Liver (tissue), 7 donors: ENCODE measurements at regions not wholly inside any gene's neighbourhood (a gene's known extent, or its start where the extent isn't known, plus 50 kb on each side); places are given as distances from the start of the nearest gene placed in this dataset.

ENCODE experiments used
- DNase-seq: peaks from one replicate; pipeline ENCODE4 v3.0.0-alpha.2; 2017; ENCODE audit warnings: low spot score
- H3K27ac ChIP-seq, 2 donors: one replicate each; pipeline ENCODE4 v1.7.0; 2013; ENCODE audit warnings: inconsistent platforms in 2 of 2, low read length in 2 of 2, control low read depth in 1 of 2, low read depth in 1 of 2, mild to moderate bottlenecking in 1 of 2
- H3K27me3 ChIP-seq, 4 donors: one replicate each; pipeline versions ENCODE4 v1.6.1 to v1.7.0; 2013; ENCODE audit warnings: low read length in 3 of 4, inconsistent platforms in 1 of 4, mild to moderate bottlenecking in 1 of 4, moderate library complexity in 1 of 4; ENCODE audit not compliant: control insufficient read depth in 4 of 4, insufficient read depth in 4 of 4
- H3K36me3 ChIP-seq, 4 donors: one replicate each; pipeline versions ENCODE4 v1.6.1 to v1.7.0; 2013; ENCODE audit warnings: low read length in 3 of 4, mild to moderate bottlenecking in 3 of 4, low read depth in 1 of 4, moderate library complexity in 1 of 4; ENCODE audit not compliant: control insufficient read depth in 4 of 4, insufficient read depth in 3 of 4
- H3K4me1 ChIP-seq, 4 donors: one replicate each; pipeline versions ENCODE4 v1.6.1 to v1.7.0; 2013; ENCODE audit warnings: low read length in 3 of 4, mild to moderate bottlenecking in 3 of 4, moderate library complexity in 1 of 4; ENCODE audit not compliant: control insufficient read depth in 4 of 4, insufficient read depth in 4 of 4
- H3K4me3 ChIP-seq, 3 donors: one replicate each; pipeline versions ENCODE4 v1.6.1 to v1.7.0; 2013; ENCODE audit warnings: low read length in 3 of 3, control low read depth in 1 of 3, low read depth in 1 of 3, mild to moderate bottlenecking in 1 of 3
- H3K9ac ChIP-seq, 2 donors: one replicate each; pipeline ENCODE4 v1.7.0; 2013; ENCODE audit warnings: low read length in 2 of 2, mild to moderate bottlenecking in 2 of 2, moderate library complexity in 2 of 2, control low read depth in 1 of 2, low read depth in 1 of 2
- H3K9me3 ChIP-seq, 4 donors: one replicate each; pipeline versions ENCODE4 v1.6.1 to v1.7.0; 2013; ENCODE audit warnings: low read length in 3 of 4; ENCODE audit not compliant: control insufficient read depth in 4 of 4
- ATF3 ChIP-seq: IDR thresholded peaks from 2 replicates; pipeline ENCODE4 v1.6.1; 2016; ENCODE audit warnings: antibody characterized with exemption
- EGR1 ChIP-seq, 2 donors: IDR thresholded peaks; 2 replicates each; pipeline ENCODE4 v1.6.1; 2016 to 2018; ENCODE audit warnings: antibody characterized with exemption in 2 of 2, low read depth in 2 of 2
- FOXA1 ChIP-seq: IDR thresholded peaks from 2 replicates; pipeline ENCODE4 v1.6.1; 2016; ENCODE audit warnings: antibody characterized with exemption
- FOXA2 ChIP-seq: IDR thresholded peaks from 2 replicates; pipeline ENCODE4 v1.6.1; 2016; ENCODE audit warnings: antibody characterized with exemption
- GABPA ChIP-seq, 2 donors: IDR thresholded peaks in 1 of 2; conservative IDR thresholded peaks in 1 of 2; 2 replicates each; pipeline ENCODE4 v1.6.1; 2016; ENCODE audit warnings: antibody characterized with exemption in 2 of 2, mild to moderate bottlenecking in 1 of 2, moderate library complexity in 1 of 2
- HNF4A ChIP-seq, 2 donors: conservative IDR thresholded peaks; 2 replicates each; pipeline ENCODE4 v1.6.1; 2016; ENCODE audit warnings: antibody characterized with exemption in 2 of 2, mild to moderate bottlenecking in 2 of 2
- HNF4G ChIP-seq: IDR thresholded peaks from 2 replicates; pipeline ENCODE4 v1.6.1; 2016; ENCODE audit warnings: antibody characterized with exemption
- JUND ChIP-seq, 2 donors: IDR thresholded peaks; 2 replicates each; pipeline ENCODE4 v1.6.1; 2016; ENCODE audit warnings: antibody characterized with exemption in 2 of 2
- MAX ChIP-seq: IDR thresholded peaks from 2 replicates; pipeline ENCODE4 v1.6.1; 2016; ENCODE audit warnings: antibody characterized with exemption
- NR2F2 ChIP-seq: IDR thresholded peaks from 2 replicates; pipeline ENCODE4 v1.6.1; 2016; ENCODE audit warnings: antibody characterized with exemption
- RAD21 ChIP-seq, 2 donors: IDR thresholded peaks; 2 replicates each; pipeline ENCODE4 v1.6.1; 2016; ENCODE audit warnings: antibody characterized with exemption in 2 of 2, mild to moderate bottlenecking in 2 of 2
- REST ChIP-seq: IDR thresholded peaks from 2 replicates; pipeline ENCODE4 v1.6.1; 2016; ENCODE audit warnings: antibody characterized with exemption, mild to moderate bottlenecking
- RXRA ChIP-seq, 2 donors: IDR thresholded peaks; 2 replicates each; pipeline ENCODE4 v1.6.1; 2017 to 2018; ENCODE audit warnings: antibody characterized with exemption in 2 of 2, mild to moderate bottlenecking in 1 of 2
- YY1 ChIP-seq: IDR thresholded peaks from 2 replicates; pipeline ENCODE4 v1.6.1; 2016; ENCODE audit warnings: antibody characterized with exemption, mild to moderate bottlenecking
- ZBTB33 ChIP-seq: IDR thresholded peaks from 2 replicates; pipeline ENCODE4 v1.6.1; 2016; ENCODE audit warnings: antibody characterized with exemption
- WGBS: extraction: QIAGEN DNeasy Blood & Tissue Kit; methylation state at CpG from one replicate; pipeline ENCODE4 v1.1.7; 2013; 5-methylcytosine and 5-hydroxymethylcytosine counted together
- donor health status: healthy.
- donor health status: healthy.
- donor health status: healthy.
- donor health status: healthy.

GRCh38 chr10:62938672-62939071 is 122.5 kb upstream of the EGR2 start (continued):
- TF ChIP-seq REST (no peak), MAX (no peak), NR2F2 (no peak), FOXA2 (no peak), ATF3 (no peak), YY1 (no peak), RAD21 (IDR thresholded peaks at IDR 0.05) (no peak), EGR1 (IDR thresholded peaks at IDR 0.05; ENCODE audit: low read depth in 2 of 2) (no peak), GABPA (IDR thresholded peaks at IDR 0.05 in 1 of 2, conservative IDR thresholded peaks at IDR 0.05 in 1 of 2) (no peak)

GRCh38 chr10:62937674-62938073 is 121.5 kb upstream of the EGR2 start:
- H3K27me3 ChIP-seq: no peaks in the 10 kb centered on the region
- DNase-seq: no peak
- WGBS: 81% methylated on average over 6 of the region's 6 CpGs
- peaks cover 0 to 2% (median 0%) of the 10 kb centered on the region in 4 donors for H3K9me3 ChIP-seq
- H3K4me3 ChIP-seq: no peak overlapping the region
- no peaks in the 10 kb centered on the region for H3K36me3 ChIP-seq
- H3K9ac ChIP-seq: no peak overlapping the region
- TF ChIP-seq ZBTB33 (no peak), JUND (IDR thresholded peaks at IDR 0.05) (no peak), FOXA2 (no peak), FOXA1 (no peak), HNF4G (no peak)
- H3K27ac ChIP-seq: no peak overlapping the region
- no peaks in the 10 kb centered on the region for H3K4me1 ChIP-seq

GRCh38 chr10:62935022-62935421 is 118.9 kb upstream of the EGR2 start:
- Histone ChIP-seq H3K27ac (no peak overlapping the region), H3K36me3 (no peaks in the 10 kb centered on the region), H3K9me3 (peaks cover 0 to 2% (median 0%) of the 10 kb centered on the region in 4 donors), H3K27me3 (no peaks in the 10 kb centered on the region), H3K4me1 (no peaks in the 10 kb centered on the region), H3K9ac (no peak overlapping the region), H3K4me3 (no peak overlapping the region)
- DNase-seq: no peak
- 61% methylated on average over 2 of the region's 2 CpGs for WGBS
- TF ChIP-seq RXRA (IDR thresholded peaks at IDR 0.05): no peak
- TF ChIP-seq REST: no peak
- no peak for TF ChIP-seq HNF4A (conservative IDR thresholded peaks at IDR 0.05)
